T-helper 9 cell (primary cell): ENCODE measurements at regions not wholly inside any gene's neighbourhood (a gene's known extent, or its start where the extent isn't known, plus 50 kb on each side); places are given as distances from the start of the nearest gene placed in this dataset.
"Not testable (repeated sequence)": the region's sequence is repeated elsewhere in the genome, so short reads cannot be mapped to it uniquely, and the experiment has no call there.

ENCODE experiments used
- DNase-seq: peaks from one replicate; pipeline ENCODE4 v3.0.0-alpha.2; 2020

- DNase-seq = no peak
Measured at GRCh38 chr10:23885853-23886252, 323.1 kb upstream of the KIAA1217 start.

DNA sequence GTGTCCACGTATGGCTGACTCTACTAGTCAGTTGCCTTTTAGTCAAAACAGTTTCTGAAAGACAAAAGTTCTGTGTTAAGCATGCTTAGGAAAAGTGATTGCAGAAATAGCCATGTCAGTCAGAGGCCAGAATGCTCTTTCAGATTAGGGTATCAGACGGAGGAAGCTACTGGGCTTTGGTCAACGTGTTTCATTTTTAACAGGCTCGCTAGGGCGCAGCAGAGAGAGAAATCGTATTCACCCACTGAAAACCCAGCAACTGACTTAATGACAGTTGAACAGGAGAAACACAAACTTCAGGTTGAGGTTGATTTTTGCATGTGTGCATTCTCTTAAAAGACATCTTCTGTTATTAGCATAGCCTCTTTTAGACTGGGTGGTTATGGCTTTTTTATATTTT lies 322.6 kb upstream of the KIAA1217 start:
- DNase-seq = no peak

DNA sequence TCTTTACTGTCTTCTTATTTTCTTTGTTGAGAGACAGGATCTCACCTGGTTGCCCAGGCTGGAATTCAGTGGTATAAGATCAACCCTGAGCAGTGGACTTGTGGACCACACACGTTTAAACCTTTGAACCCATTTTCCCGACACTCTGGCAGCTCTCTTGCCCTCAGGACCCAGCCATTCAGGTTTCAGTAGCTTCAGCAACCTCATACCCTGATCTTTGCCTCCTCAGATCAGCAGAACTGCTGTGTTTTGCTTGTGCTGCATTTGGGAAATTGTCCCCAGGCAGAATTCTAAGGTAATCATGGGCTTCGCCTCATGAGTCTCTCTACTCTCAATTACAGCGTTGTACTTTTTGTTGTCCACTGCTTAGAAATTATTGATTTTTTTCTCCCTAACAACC lies 317.6 kb upstream of the KIAA1217 start:
- no peak for DNase-seq

DNA sequence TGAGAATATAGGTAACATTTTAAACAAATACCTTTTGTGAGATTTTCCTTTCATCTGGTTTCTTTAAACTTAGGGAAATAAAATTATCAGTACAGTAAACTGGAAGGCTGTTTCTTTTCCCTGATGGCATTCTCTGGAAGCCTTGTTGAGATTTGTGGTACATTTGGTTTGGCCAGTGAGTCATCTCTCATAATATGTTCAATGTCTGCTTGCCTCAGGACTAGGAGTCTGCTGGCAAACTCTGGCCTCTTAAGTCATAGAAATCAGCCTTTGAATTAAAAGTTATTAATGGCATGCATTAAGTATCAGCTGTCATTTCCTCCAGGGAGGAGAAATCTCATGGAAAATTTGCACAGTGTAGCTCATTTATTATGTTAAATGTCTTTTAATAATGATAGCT lies 316.6 kb upstream of the KIAA1217 start:
- no peak for DNase-seq

DNA sequence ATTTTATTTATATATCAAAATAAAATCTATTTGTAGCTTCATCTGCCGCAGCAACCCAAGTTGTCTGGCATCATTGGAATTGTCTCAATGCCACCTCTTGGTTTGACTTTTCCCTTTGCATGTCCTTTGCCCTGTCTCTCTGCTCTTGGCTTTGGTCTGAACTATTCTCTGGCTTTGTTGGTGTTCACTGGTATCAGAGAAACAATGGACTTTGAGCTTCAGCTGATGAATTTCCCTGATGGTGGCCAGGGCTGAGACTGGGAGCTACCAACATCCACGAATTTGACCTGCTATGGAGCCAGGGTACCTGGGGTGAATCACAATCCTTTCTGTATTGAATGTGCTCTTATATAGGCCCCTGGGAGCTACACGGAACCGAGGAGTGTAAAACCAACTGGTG lies 311.7 kb upstream of the KIAA1217 start:
- DNase-seq = no peak

- DNase-seq = no peak
Measured at GRCh38 chr10:23897861-23898260, 311.1 kb upstream of the KIAA1217 start.

DNA sequence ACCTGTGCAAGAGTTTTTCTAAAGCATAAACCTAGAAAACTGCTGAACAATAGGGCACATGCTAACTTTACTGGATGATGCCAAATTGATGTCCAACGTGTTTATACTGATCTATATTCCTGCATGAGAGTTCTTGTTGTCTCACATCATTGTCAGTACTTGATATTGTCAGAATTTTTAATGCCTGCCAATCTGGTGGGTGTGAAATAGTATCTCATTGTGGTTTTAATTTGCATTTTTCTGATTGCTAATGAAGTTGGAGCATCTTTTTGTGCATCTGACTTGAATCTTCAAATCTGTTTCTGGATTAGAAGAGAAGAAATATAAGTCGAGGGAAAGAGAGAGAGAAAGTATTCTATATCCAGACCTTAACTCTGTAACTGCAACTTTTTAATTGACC lies 309.8 kb upstream of the KIAA1217 start:
- no peak for DNase-seq

DNA sequence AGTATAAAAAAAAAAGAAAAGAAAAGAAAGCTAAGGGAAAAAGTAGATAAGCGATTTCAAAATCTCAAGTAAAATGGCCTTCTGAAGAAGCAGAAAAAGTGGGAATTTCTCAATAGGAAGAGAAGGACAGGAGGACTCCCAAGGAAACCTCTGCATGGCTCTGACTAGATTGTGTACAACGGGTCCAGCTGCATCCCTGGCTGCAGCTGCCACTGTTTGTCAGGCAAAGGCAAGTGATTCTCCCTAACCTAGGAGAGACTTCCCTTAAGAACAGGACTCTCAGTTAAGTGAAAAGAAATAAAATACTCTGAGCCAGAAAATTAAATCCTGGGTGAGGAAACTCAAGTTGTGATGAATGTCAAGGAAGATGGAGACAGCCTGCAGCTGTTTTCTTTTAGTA lies 298.6 kb upstream of the KIAA1217 start:
- no peak for DNase-seq

DNA sequence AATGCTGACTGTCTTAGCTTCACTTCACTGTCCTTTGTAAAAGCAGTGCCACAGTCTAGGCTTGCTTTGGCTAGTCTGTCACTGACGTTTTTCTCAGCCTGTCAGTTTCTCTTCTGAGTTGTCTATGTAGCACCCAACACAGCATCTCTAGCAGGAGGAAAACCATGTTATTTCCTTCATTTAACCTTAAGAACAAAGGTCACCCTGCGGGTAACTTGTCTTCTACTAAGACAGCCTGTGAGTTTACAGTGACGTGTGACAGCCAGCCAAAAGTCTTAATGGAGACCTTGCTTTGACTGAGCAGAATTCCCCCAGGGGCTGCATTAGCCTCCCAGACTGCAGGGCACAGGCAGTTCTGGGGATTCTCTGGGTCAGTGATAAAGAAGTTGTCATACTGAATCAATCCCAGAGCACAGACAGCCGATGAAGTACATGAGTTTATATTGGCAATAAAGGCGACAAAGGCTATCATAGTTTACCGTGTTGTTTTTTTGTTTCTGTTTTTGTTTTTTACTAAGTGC lies 296.0 kb upstream of the KIAA1217 start:
- no peak for DNase-seq

DNA sequence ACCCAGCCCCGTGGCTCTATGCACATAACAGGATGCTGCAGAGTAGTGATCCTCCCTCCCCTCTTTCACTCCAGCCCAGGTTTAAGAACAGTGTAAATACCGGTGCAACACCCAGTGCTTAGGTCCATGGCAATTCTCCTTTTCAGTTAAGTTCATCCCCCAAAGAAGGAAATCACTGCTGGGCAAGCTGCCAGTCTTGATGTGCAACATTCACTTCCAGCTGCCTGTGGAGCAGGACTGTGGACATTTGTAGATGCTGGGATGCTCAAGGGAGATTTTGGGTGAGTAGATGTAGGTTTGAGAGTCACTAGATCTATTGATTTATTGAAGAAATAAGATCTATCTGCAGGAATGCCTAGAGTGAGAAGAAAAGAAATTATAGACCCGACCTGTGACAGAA lies 294.3 kb upstream of the KIAA1217 start:
- no peak for DNase-seq

DNA sequence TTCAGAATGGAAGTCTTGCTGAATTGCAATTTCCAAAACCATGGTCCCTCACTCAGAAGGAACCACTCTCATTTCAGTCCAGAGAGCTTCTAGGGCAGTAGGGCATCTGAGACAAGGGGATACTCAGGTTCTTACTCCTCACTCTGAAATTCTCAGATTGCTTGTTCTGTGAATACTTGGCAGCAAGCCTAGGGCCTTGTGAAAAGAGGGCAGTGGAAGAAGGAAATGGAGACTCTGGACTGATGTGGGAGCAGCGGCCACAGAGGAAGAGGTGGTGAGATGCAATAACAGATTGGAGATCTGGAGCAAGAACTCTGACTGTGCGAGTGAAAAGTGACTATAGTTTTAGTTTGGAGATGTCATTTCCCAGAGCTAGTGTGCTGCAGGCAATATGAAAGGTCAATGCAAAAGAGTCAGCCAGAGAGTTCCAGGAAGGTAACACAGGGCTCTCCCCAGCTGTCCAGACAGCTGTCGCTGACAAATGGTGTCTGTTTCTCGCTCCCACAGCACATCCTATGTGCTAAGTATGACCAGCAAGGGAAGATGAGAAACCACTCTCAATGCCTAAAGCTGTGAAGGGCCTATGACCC lies 291.6 kb upstream of the KIAA1217 start:
- no peak for DNase-seq

GRCh38 chr10:23918090-23918723 lies 290.7 kb upstream of the KIAA1217 start:
- DNase-seq = no peak

- no peak for DNase-seq
Measured at GRCh38 chr10:23918839-23919238, 290.1 kb upstream of the KIAA1217 start.

DNA sequence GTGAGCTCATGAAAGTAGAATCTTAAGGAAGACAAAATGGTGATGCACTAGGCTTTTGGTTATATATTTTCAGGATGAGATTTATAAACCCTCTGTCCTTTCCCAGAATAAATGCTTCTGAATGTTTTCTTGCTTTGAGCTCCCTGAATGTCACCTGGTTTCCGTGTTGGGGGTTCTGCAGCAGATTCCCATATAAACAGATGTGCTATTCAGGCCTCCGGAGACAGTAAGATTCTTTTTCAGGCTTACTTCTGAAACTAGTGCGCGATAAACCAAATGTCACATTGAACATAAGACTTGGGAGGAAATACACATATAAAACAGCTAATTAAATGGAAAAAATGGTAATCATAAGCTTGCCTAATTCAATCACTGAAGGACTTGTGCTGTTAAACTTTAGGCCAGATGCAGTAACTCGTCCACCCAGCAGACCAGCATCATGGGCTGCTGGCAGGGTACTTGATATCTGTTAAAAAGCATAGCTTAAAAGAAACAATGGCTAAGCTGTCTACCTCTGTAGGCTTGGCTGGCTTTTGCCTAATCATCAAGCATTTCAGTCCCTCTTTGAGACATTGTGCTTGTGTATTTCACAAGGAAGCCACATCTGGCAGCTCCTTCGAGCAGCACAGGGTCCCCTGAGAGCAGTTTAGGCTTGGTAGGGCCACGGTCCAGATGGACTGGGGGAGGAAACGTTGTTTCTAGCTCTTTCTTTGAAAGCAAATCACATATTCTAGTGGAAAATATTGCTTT lies 281.2 kb upstream of the KIAA1217 start:
- DNase-seq = no peak

GRCh38 chr10:23934023-23934422 lies 274.9 kb upstream of the KIAA1217 start:
- DNase-seq = not testable (repeated sequence)

DNA sequence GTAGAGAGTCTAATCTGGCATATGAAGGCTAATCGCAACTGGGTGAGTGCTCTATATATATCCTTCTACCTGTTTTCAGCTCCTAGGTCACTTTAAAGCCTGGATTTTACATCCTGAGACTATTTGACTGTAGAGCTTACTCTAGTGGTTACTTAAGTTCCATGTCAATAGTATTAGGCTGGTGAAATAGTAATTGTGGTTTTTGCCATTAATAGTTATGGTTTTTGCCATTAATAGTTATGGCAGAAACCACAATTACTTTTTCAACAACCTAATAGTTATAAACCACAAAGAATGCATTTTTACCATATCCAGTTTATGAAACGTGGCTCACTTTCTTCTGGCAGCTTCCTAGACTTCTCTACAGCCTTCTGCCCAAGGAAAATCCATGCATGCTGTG lies 263.1 kb upstream of the KIAA1217 start:
- DNase-seq = no peak

DNA sequence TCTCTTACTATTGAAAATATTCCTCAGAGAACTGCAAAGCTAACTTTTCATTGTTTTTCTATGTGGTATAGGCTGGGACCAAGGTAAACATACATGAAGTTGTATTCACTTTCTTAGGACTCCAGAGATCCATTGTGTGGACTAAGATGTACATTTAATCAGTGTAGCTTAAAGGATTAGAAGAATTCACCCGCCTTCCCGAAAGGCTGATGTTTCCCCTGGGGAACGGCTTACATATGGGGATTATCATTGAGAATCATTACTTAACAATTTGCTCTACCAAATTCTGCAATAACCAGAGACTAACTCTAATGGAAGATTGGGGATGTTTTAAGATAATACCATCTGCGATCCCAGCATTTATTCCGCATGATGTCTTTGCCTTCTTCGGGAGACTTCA lies 257.1 kb upstream of the KIAA1217 start:
- DNase-seq = no peak

DNA sequence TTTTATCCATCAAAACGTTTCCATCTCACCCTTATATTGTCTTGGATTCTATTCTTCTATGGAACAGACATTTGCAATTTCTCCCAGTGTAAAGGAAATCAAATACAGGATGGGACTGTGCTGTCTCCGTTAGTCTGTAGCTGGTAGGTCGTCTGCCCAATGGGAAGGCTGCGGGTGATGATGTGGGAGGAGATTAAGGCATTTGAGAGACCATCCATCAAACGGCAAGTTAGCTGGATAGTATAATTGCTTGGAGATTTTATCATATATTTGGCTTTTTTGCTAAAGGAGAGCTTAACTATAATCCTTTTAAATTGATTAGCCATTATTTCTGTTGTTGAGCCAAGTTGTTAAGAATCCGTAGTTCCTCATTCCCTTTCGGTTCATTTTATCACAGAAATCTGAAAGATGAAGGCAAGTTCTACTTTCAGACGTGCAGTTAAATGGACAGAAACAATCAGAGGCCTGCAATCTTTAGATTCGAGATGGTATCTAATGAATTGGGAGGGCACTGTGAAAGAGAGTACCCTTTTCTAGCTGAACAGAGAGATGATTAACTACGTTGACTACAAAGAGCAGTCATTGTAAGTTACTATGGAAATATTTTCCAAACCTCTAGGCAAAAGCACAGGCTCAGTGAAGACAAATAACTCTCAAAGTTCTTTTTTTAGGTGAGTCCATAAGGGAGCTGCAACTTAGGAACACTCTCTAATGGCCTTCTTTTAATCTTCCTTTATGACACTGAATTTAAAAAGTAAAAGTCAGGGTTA lies 253.3 kb upstream of the KIAA1217 start:
- DNase-seq = no peak

DNA sequence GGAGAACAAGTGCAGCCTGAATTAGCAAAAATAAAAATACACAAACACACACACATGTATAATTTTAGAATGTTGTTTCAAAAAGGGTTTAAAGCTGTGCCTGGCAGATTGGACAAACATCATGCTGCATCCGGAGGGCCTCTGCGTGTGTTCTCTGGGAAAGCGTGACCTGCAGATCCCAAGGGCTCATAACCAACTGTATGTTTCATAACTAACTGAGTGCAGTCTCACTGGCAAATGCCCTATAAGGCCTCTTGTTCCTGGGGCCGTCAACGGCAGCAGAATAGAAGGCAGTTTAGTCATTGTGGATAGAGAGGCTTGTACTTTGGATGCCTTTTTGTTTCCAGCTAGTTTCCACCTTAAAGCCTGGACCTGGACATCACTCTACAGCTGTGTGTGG lies 243.8 kb upstream of the KIAA1217 start:
- no peak for DNase-seq

DNA sequence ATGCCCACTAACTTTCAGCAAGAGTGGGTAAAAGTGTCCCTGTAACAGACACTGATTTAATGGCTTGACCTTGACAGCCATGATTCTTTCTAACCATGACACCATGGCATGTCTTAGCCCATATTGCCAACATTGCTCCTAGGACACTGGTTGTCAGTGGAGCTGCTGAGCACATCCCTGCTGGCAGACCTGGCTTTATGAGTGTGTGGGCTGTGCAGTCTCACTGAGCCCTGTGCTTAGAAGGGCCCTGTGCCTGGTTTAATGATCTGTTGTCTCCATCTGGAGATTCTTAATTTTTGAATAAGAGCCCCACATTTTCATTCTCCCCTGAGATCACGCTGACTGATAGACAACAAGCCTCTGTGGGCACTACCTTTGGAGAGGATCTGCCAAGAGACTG lies 243.1 kb upstream of the KIAA1217 start:
- DNase-seq = no peak

- no peak for DNase-seq
Measured at GRCh38 chr10:23966504-23967051, 242.4 kb upstream of the KIAA1217 start.

DNA sequence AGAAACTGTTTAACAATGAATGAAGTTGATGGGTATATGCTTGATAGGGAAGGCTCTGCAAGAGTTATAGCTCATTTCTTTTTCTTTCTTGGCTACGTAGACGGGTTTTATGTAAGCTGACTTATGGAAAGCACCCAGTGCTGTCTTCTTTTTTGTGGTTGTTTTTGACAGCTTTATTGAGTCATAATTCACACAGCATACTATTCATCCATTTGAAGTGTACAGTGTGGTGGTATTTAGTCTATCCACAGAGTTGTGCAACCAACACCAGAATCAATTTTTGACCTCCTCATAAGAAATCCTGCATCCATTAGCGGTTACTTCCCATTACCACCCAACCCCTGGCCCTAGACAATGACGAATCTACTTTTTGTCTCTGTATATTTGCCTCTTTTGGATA lies 240.6 kb upstream of the KIAA1217 start:
- DNase-seq = no peak

DNA sequence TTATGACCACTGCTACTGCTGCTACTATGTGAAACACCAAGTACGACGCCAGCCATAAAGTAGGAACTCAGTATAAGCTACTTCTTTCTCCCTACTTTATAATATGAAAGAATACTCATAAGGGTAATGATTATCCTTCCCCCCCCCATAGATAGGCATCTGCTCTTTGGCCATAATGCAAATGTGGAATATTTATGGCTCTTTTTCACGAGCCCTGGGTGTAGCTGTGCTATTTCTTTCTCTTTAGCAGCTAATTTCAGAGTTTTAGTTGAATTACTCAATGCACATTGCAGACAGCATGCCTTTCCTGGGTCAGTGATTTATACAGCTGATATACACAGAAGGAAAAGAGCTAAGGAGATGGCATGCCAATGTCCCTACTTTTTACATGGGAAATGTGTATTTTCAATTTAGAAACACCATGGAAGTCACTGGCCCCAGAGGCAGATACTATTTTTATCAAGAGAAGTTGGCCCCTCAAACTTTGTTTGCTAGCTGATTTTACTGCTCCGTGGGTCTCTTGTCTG lies 234.1 kb upstream of the KIAA1217 start:
- DNase-seq = no peak
